GM12878 (cell line): ENCODE measurements at regions not wholly inside any gene's neighbourhood (a gene's known extent, or its start where the extent isn't known, plus 50 kb on each side); places are given as distances from the start of the nearest gene placed in this dataset.

Source experiments
- ATAC-seq: fragments of 200-7000 bp; cut with Tn5 transposase; 3 replicates; pipeline ENCODE4 v1.9.1; 2020; ENCODE audit warnings: mild to moderate bottlenecking, moderate library complexity
- BruUV-seq: library from RNA; stranded (reverse); fragments of 400-500 nt; replicated peaks from 2 replicates; lab custom pipeline; 2021; lab: Mats Ljungman, UMichigan
- CTCF ChIA-PET: fragments of 300-600 bp; sonication (Branson Sonifier 250); formaldehyde crosslinking; extraction: SDS; loops from one replicate; lab custom pipeline; 2021; ENCODE audit warnings: inconsistent platforms; lab: Yijun Ruan, JAX
- POLR2A ChIA-PET: fragments of 350-600 bp; formaldehyde crosslinking; extraction: SDS; loops from one replicate; lab custom pipeline; 2021; ENCODE audit warnings: inconsistent platforms; lab: Charles Lee
- RAD21 ChIA-PET: fragments of 300-600 bp; sonication (Branson Sonifier 250); formaldehyde crosslinking; loops from one replicate; lab custom pipeline; 2023; ENCODE audit warnings: antibody characterized with exemption; ENCODE audit not compliant: unreplicated experiment; lab: Charles Lee
- SMC1A ChIA-PET: fragments of 300-600 bp; sonication (Branson Sonifier 250); formaldehyde crosslinking; loops from one replicate; lab custom pipeline; 2023; ENCODE audit not compliant: unreplicated experiment, uncharacterized antibody; lab: Charles Lee
- DNase-seq: peaks from one replicate; pipeline ENCODE4 v3.0.0-alpha.2; 2011; ENCODE audit warnings: low read depth, low spot score
- FAIRE-seq: peaks from 3 replicates; lab custom pipeline; 2011; peaks lifted over from hg19 to GRCh38; lab: Jason Lieb, UNC
- H2AFZ ChIP-seq: 2 replicates; pipeline ENCODE4 v1.6.0; 2011; ENCODE audit warnings: low read depth, low read length, control low read depth; ENCODE audit not compliant: control insufficient read depth
- H3K27ac ChIP-seq: 2 replicates; pipeline ENCODE4 v1.5.1; 2011; ENCODE audit warnings: control low read depth; ENCODE audit not compliant: control insufficient read depth, insufficient read depth
- H3K27me3 ChIP-seq, 2 experiments: replicated peaks in 1 of 2; 2 replicates each; pipeline versions ENCODE4 v1.6.0 to v1.6.1; 2011; ENCODE audit warnings: low read length in 1 of 2; ENCODE audit not compliant: control insufficient read depth in 2 of 2, insufficient read depth in 2 of 2
- H3K36me3 ChIP-seq, 2 experiments: 2 replicates each; pipeline ENCODE4 v1.5.1; 2011; ENCODE audit warnings: low read length in 1 of 2; ENCODE audit not compliant: control insufficient read depth in 2 of 2, insufficient read depth in 2 of 2
- H3K4me1 ChIP-seq: 2 replicates; pipeline ENCODE4 v1.6.1; 2011; ENCODE audit warnings: mild to moderate bottlenecking, low read length, moderate library complexity, mixed read lengths; ENCODE audit not compliant: control insufficient read depth, insufficient read depth
- H3K4me2 ChIP-seq: 2 replicates; pipeline ENCODE4 v1.6.0; 2011; ENCODE audit warnings: control low read depth; ENCODE audit not compliant: control insufficient read depth, insufficient read depth
- H3K4me3 ChIP-seq: fragments of 200-600 bp; sonication (generic); 2 replicates; pipeline ENCODE4 v1.5.1; 2016
- H3K79me2 ChIP-seq: 2 replicates; pipeline ENCODE4 v1.6.0; 2011; ENCODE audit warnings: low read length; ENCODE audit not compliant: control insufficient read depth, insufficient read depth
- H3K9ac ChIP-seq: 2 replicates; pipeline ENCODE4 v1.8.0; 2011; ENCODE audit warnings: low read length, control low read depth, mixed read lengths; ENCODE audit not compliant: control insufficient read depth, insufficient read depth
- H3K9me3 ChIP-seq: replicated peaks from 3 replicates; pipeline ENCODE4 v1.5.1; 2011; ENCODE audit warnings: mild to moderate bottlenecking, low read length; ENCODE audit not compliant: control insufficient read depth, insufficient read depth
- H4K20me1 ChIP-seq: 2 replicates; pipeline ENCODE4 v1.6.0; 2011; ENCODE audit not compliant: control insufficient read depth, insufficient read depth
- ASH2L ChIP-seq: fragments of 300-600, 200-600 bp; sonication (generic); IDR thresholded peaks from 2 replicates; pipeline ENCODE4 v1.6.1; 2017; ENCODE audit warnings: low read depth, mild to moderate bottlenecking, borderline replicate concordance
- BACH1 ChIP-seq: fragments of 450-650 bp; IDR thresholded peaks from 2 replicates; pipeline ENCODE4 v1.6.1; 2017; ENCODE audit warnings: mild to moderate bottlenecking, borderline replicate concordance
- CBFB ChIP-seq: IDR thresholded peaks from 2 replicates; pipeline ENCODE4 v1.6.1; 2016; ENCODE audit warnings: antibody characterized with exemption, low read depth
- CREB1 ChIP-seq: IDR thresholded peaks from 2 replicates; pipeline ENCODE4 v1.6.1; 2012; ENCODE audit warnings: low read depth, mild to moderate bottlenecking, inconsistent platforms
- DPF2 ChIP-seq: fragments of 450-650 bp; IDR thresholded peaks from 2 replicates; pipeline ENCODE4 v1.6.1; 2017; ENCODE audit warnings: mild to moderate bottlenecking
- FOS ChIP-seq: IDR thresholded peaks from 3 replicates; pipeline ENCODE4 v1.6.1; 2011; ENCODE audit warnings: borderline replicate concordance; ENCODE audit not compliant: insufficient read length; ENCODE audit errors: extremely low read depth
- HDAC2 ChIP-seq: fragments of 200-600 bp; sonication (generic); IDR thresholded peaks from 2 replicates; pipeline ENCODE4 v1.6.1; 2017
- KLF5 ChIP-seq: fragments of 450-650 bp; IDR thresholded peaks from 2 replicates; pipeline ENCODE4 v1.6.1; 2014; ENCODE audit warnings: mild to moderate bottlenecking; ENCODE audit not compliant: partially characterized antibody
- MLLT1 ChIP-seq: fragments of 450-650 bp; IDR thresholded peaks from 2 replicates; pipeline ENCODE4 v1.6.1; 2016; ENCODE audit warnings: mild to moderate bottlenecking
- STAT1 ChIP-seq: fragments of 450-650 bp; conservative IDR thresholded peaks from 2 replicates; pipeline ENCODE4 v1.6.1; 2014; ENCODE audit warnings: antibody characterized with exemption, mild to moderate bottlenecking
- SUZ12 ChIP-seq: fragments of 200-600 bp; sonication (generic); IDR thresholded peaks from one replicate; pipeline ENCODE4 v1.6.1; 2018; ENCODE audit warnings: antibody characterized with exemption, mild to moderate bottlenecking; ENCODE audit not compliant: unreplicated experiment
- TAF1 ChIP-seq: IDR thresholded peaks from 2 replicates; pipeline ENCODE4 v1.6.1; 2011; ENCODE audit warnings: mild to moderate bottlenecking, low read depth, low read length, borderline replicate concordance
- TCF3 ChIP-seq: IDR thresholded peaks from 2 replicates; pipeline ENCODE4 v1.6.1; 2012; ENCODE audit warnings: low read depth, mild to moderate bottlenecking, low read length, borderline replicate concordance; ENCODE audit not compliant: insufficient read depth
- USF2 ChIP-seq: IDR thresholded peaks from 2 replicates; pipeline ENCODE4 v1.6.1; 2011; ENCODE audit warnings: low read depth, low read length, improper control_type of control experiment, borderline replicate concordance
- ZNF217 ChIP-seq: fragments of 450-650 bp; IDR thresholded peaks from 2 replicates; pipeline ENCODE4 v1.6.1; 2017; ENCODE audit warnings: antibody characterized with exemption, mild to moderate bottlenecking
- ZNF24 ChIP-seq: fragments of 450-650 bp; IDR thresholded peaks from 2 replicates; pipeline ENCODE4 v1.6.1; 2017; ENCODE audit warnings: antibody characterized with exemption, mild to moderate bottlenecking
- WGBS: methylation state at CpG from one replicate; pipeline ENCODE4 v1.1.6; 2016; ENCODE audit warnings: low lambda C conversion rate; ENCODE audit not compliant: insufficient replicate concordance, insufficient coverage; ENCODE audit errors: missing lambda C conversion rate; 5-methylcytosine and 5-hydroxymethylcytosine counted together
- in situ Hi-C: fragments of 300-500 bp; cut with MboI; formaldehyde crosslinking; loops from 9 replicates; pipeline ENCODE4 v1.14.3; 2018; ENCODE audit warnings: mixed read lengths
- intact Hi-C: fragments of 100-400 bp; cut with micrococcal nuclease; formaldehyde crosslinking; loops from one replicate; pipeline ENCODE4 v1.14.2; 2022; ENCODE audit not compliant: unreplicated experiment

- Histone ChIP-seq H3K4me1 (no peaks in the 10 kb centered on the region), H3K4me3 (no peak overlapping the region), H3K4me2 (no peak overlapping the region), H3K79me2 (no peaks in the 10 kb centered on the region), H3K27ac (no peak overlapping the region), H3K36me3 (no peaks in the 10 kb centered on the region), H3K9ac (no peak overlapping the region), H4K20me1 (no peaks in the 10 kb centered on the region), H2AFZ (no peak overlapping the region), H3K9me3 (no peaks in the 10 kb centered on the region), H3K27me3 (no peaks in the 10 kb centered on the region; a peak in 1 of 4 replicates)
- no peak for ATAC-seq
- in situ Hi-C loops: no loop called here
- 25% methylated on average over 7 of the region's 7 CpGs for WGBS
- intact Hi-C loops: no loop called here
- ChIA-PET POLR2A (no interaction called here), SMC1A (no interaction called here), RAD21 (no interaction called here), CTCF (no interaction called here)
- DNase-seq: no peak
- FAIRE-seq: no peak
- no TSS peak for BruUV-seq
- no peak for TF ChIP-seq STAT1
- no peak for TF ChIP-seq CREB1
- TF ChIP-seq CBFB: no peak
- TF ChIP-seq USF2: no peak
- no peak for TF ChIP-seq ZNF24
- no peak for TF ChIP-seq DPF2
- TF ChIP-seq KLF5: no peak
- no peak for TF ChIP-seq FOS
- no peak for TF ChIP-seq HDAC2
- TF ChIP-seq ASH2L: no peak
- TF ChIP-seq BACH1: no peak
- TF ChIP-seq TAF1: no peak
- no peak for TF ChIP-seq MLLT1
- no peak for TF ChIP-seq SUZ12
- no peak for TF ChIP-seq TCF3
- TF ChIP-seq ZNF217: no peak
These were observed 115.9 kb upstream of the RPS6KA2 start for GRCh38 chr6:166742981-166743380.
